GM23248 (cell line): ENCODE measurements at regions not wholly inside any gene's neighbourhood (a gene's known extent, or its start where the extent isn't known, plus 50 kb on each side); places are given as distances from the start of the nearest gene placed in this dataset.

Experiments used
- DNase-seq: peaks from one replicate; pipeline ENCODE4 v3.0.0-alpha.2; 2015
- H2AFZ ChIP-seq: fragments of 200-600 bp; sonication (generic); 2 replicates; pipeline ENCODE4 v1.6.1; 2016; ENCODE audit warnings: antibody characterized with exemption
- H3F3A ChIP-seq: fragments of 200-600 bp; sonication (generic); 2 replicates; pipeline ENCODE4 v1.6.1; 2016; ENCODE audit warnings: mild to moderate bottlenecking, antibody characterized with exemption, mixed run types; ENCODE audit not compliant: insufficient read depth
- H3K27ac ChIP-seq: fragments of 200-600 bp; sonication (generic); 2 replicates; pipeline ENCODE4 v1.5.1; 2016; ENCODE audit warnings: mild to moderate bottlenecking
- H3K27me3 ChIP-seq: fragments of 200-600 bp; sonication (generic); replicated peaks from 2 replicates; pipeline ENCODE4 v1.6.1; 2016; ENCODE audit warnings: mild to moderate bottlenecking; ENCODE audit not compliant: insufficient read depth
- H3K36me3 ChIP-seq: fragments of 200-600 bp; sonication (generic); 2 replicates; pipeline ENCODE4 v1.6.1; 2016; ENCODE audit warnings: low read depth, mild to moderate bottlenecking
- H3K4me1 ChIP-seq: fragments of 200-600 bp; sonication (generic); 2 replicates; pipeline ENCODE4 v1.6.1; 2016; ENCODE audit warnings: mild to moderate bottlenecking; ENCODE audit not compliant: insufficient read depth
- H3K4me2 ChIP-seq: fragments of 200-600 bp; sonication (generic); one replicate; pipeline ENCODE4 v1.6.1; 2016; ENCODE audit warnings: mild to moderate bottlenecking; ENCODE audit not compliant: unreplicated experiment
- H3K4me3 ChIP-seq: fragments of 200-600 bp; sonication (generic); 2 replicates; pipeline ENCODE4 v1.5.1; 2016; ENCODE audit warnings: mild to moderate bottlenecking
- H3K79me2 ChIP-seq: fragments of 200-600 bp; sonication (generic); 2 replicates; pipeline ENCODE4 v1.6.1; 2016; ENCODE audit warnings: mild to moderate bottlenecking; ENCODE audit not compliant: insufficient read depth
- H3K9ac ChIP-seq: fragments of 200-600 bp; sonication (generic); 2 replicates; pipeline ENCODE4 v1.6.1; 2016; ENCODE audit warnings: mild to moderate bottlenecking
- H3K9me2 ChIP-seq: fragments of 200-600 bp; sonication (generic); 2 replicates; pipeline ENCODE4 v1.6.1; 2016; ENCODE audit warnings: mixed run types, mild to moderate bottlenecking, moderate library complexity; ENCODE audit not compliant: insufficient read depth
- H3K9me3 ChIP-seq: fragments of 200-600 bp; sonication (generic); one replicate; pipeline ENCODE4 v1.6.1; 2017; ENCODE audit warnings: low read depth
- H4K20me1 ChIP-seq: fragments of 200-600 bp; sonication (generic); 2 replicates; pipeline ENCODE4 v1.6.0; 2016; ENCODE audit not compliant: insufficient read depth
- EZH2 ChIP-seq: fragments of 200-600 bp; sonication (generic); IDR thresholded peaks from 2 replicates; pipeline ENCODE4 v1.6.1; 2018; ENCODE audit warnings: antibody characterized with exemption, mild to moderate bottlenecking; ENCODE audit not compliant: insufficient read depth, poor library complexity, severe bottlenecking
- EZH2phosphoT487 ChIP-seq: fragments of 200-600 bp; sonication (generic); IDR thresholded peaks from 2 replicates; pipeline ENCODE4 v1.6.1; 2018; ENCODE audit warnings: antibody characterized with exemption, moderate library complexity, mild to moderate bottlenecking, low read depth; ENCODE audit not compliant: insufficient read depth
- WGBS, 2 experiments: methylation state at CpG; one replicate each; pipeline ENCODE4 v1.1.6; 2015 to 2017; ENCODE audit warnings: low lambda C conversion rate in 2 of 2, low coverage in 1 of 2; ENCODE audit errors: missing lambda C conversion rate in 2 of 2; 5-methylcytosine and 5-hydroxymethylcytosine counted together
- in situ Hi-C: fragments of 300-500 bp; cut with MboI; formaldehyde crosslinking; loops from 2 replicates; pipeline ENCODE4 v1.15.0; 2020

DNA sequence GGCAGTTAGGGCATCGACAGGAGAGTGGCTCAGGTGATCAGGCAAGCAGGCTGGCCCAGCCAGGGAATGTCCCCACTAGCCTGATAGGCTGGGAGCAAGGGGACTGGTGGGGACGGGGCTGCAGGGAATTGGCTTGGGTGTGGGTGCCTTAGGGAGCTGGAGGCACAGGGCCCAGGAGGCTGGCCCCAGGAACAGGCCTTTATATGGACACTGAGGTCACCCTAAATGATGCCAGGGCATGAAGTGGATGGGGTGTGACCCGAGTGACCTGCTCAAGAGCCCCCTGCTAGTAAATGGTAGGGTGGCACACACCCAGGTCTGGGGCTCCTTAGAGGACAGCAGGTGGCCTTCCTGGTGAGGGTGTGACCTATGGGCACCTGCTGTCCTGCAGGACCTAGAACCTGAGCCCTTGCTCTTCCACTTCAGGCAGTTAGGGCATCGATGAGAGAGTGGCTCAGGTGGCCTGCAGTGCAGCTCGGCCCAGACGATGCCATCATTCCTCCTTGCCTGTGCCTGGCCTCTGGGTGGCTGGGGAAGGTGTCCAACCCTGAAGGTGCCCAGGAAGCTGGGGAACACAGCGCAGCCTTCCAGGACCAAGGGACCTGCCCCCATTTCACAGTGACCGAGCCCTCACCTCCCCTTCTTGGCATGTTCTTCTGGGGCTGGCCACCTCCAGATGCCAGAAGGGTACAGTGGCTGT is 51.7 kb upstream of the LEP start:
- H3K4me2 ChIP-seq = no peak overlapping the region

DNA sequence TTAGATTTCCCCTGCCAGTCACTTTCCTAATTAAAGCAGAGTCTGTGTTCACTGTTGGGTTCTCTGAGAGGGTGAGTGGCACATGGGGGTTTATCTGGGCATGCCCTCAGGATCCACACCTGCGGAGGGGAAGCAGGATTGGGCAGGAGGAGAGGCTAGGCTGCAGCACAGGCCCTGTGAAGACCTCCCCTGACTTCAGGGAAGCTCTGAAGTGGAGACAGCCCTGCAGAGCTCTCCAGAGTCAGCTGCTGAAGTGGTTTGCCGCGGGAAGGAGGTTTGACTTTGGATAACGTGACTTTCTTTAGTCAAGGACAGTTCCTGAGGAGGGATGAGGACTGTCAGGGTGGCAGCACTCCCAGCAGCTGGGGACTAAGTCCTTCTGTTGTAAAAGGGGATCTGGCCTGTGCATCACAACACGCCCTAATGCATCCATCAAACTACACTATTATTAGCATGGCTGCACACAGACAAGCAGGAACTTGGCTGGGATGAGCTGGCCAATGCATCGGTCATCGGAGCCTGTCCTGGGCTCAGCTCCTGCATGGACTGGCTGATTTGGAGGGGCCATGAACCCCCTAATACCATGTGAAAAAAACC is 50.9 kb upstream of the LEP start:
- no peak for DNase-seq
- H4K20me1 ChIP-seq = no peaks in the 10 kb centered on the region
- no peaks in the 10 kb centered on the region for H3K36me3 ChIP-seq
- TF ChIP-seq EZH2phosphoT487 (no peak), EZH2 (no peak)
- H3K4me3 ChIP-seq = no peak overlapping the region
- peaks cover 36% of the 10 kb centered on the region for H3K27me3 ChIP-seq
- no peaks in the 10 kb centered on the region for H3K9me2 ChIP-seq
- 41 to 48% methylated on average over 7 of the region's 7 CpGs for WGBS, 2 experiments
- H3F3A ChIP-seq = no peaks in the 10 kb centered on the region
- H3K79me2 ChIP-seq = no peaks in the 10 kb centered on the region
- H3K9me3 ChIP-seq = peaks cover 6% of the 10 kb centered on the region
- in situ Hi-C loops = no loop called here
- no peak overlapping the region for H3K4me2 ChIP-seq
- H3K9ac ChIP-seq = no peak overlapping the region
- H3K4me1 ChIP-seq = no peaks in the 10 kb centered on the region
- H3K27ac ChIP-seq = no peak overlapping the region
- no peak overlapping the region for H2AFZ ChIP-seq

More for the DNA sequence above, 51.7 kb upstream of the LEP start:
- Histone ChIP-seq H3K9me2 (no peaks in the 10 kb centered on the region), H2AFZ (no peak overlapping the region), H3K9me3 (no peaks in the 10 kb centered on the region), H3K36me3 (no peaks in the 10 kb centered on the region), H3K4me3 (no peak overlapping the region), H3K79me2 (no peaks in the 10 kb centered on the region), H3K27ac (no peak overlapping the region), H3K4me1 (no peaks in the 10 kb centered on the region), H3K27me3 (peaks cover 44% of the 10 kb centered on the region), H4K20me1 (no peaks in the 10 kb centered on the region), H3F3A (no peaks in the 10 kb centered on the region), H3K9ac (no peak overlapping the region)
- in situ Hi-C loops = no loop called here
- DNase-seq = no peak
- 57 to 63% methylated on average over 8 of the region's 8 CpGs for WGBS, 2 experiments
- TF ChIP-seq EZH2 (no peak), EZH2phosphoT487 (no peak)

DNA sequence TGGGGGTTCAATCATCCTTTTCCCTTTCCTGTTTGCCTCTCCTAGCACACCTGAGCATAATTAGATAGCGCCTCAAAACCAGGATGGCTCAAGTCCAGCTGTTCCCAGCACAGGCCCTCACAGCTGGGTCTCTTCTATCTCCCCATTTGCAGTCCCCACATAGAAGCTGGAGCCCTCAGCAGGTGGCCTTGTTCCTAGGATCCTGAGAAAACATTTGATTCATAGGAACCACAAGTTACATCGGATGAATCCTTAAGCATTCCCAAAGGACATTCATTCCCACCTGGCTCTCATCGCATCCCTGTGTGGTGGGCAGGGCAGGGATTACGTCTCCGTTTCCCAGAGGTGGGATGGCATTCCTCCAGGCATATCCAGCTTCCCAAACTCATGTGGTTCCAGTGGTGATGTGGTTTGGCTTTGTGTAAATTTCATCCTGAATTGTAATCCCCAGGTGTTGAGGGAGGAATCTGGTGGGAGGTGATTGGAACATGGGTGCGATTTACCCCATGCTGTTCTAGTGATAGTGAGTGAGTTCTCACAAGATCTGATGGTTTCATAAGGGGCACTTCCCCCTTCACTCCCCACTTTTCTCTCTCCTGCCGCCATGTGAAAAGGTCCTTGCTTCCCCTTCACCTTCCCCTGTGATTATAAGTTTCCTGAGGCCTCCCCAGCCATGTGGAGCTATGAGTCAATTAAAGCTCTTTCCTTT is 49.8 kb upstream of the LEP start:
- Histone ChIP-seq H2AFZ (no peak overlapping the region), H3K4me2 (no peak overlapping the region), H3K4me1 (no peaks in the 10 kb centered on the region), H3F3A (no peaks in the 10 kb centered on the region), H3K79me2 (no peaks in the 10 kb centered on the region), H3K27ac (no peak overlapping the region), H3K27me3 (peaks cover 29% of the 10 kb centered on the region), H3K9me3 (peaks cover 11% of the 10 kb centered on the region), H4K20me1 (no peaks in the 10 kb centered on the region), H3K9me2 (no peaks in the 10 kb centered on the region), H3K36me3 (no peaks in the 10 kb centered on the region), H3K9ac (no peak overlapping the region), H3K4me3 (no peak overlapping the region)
- in situ Hi-C loops = no loop called here
- TF ChIP-seq EZH2phosphoT487 (no peak), EZH2 (no peak)
- WGBS, 2 experiments = 62 to 67% methylated on average over 7 of the region's 7 CpGs
- no peak for DNase-seq
